Kasumi-1 (cell line): ENCODE measurements at regions not wholly inside any gene's neighbourhood (a gene's known extent, or its start where the extent isn't known, plus 50 kb on each side); places are given as distances from the start of the nearest gene placed in this dataset.
A peak's percentile ranks its signal among the peaks of the same experiment; 100 is the strongest.
"Not testable (repeated sequence)": the region's sequence is repeated elsewhere in the genome, so short reads cannot be mapped to it uniquely, and the experiment has no call there.

ENCODE experiments used
- DNase-seq, 2 experiments: peaks; one replicate each; lab custom pipeline; 2025; lab: John Stamatoyannopoulos, UW

DNA sequence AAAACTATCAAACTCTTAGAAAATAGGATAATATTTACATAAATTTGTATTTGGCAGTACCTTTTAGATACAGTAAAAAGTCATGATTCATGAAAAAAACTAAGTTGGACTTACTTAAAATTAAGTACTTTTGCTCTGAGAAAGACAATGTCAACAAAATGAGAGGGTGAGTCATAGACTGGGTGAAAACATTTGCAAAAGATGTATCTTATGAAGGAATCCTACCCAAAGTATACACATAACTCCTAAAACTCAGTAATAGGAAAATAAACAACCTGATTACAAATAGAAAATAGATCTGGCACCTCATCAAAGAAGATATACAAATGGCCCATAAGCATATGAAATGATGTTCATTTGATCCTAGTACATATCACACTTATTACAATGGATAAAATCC, 1154.6 kb downstream of the JRKL start:
- DNase-seq = no peak

GRCh38 chr11:97548280-97548679, 1158.5 kb downstream of the JRKL start:
- DNase-seq = no peak

- no peak for DNase-seq
Observed at GRCh38 chr11:97557399-97557798, 1167.6 kb downstream of the JRKL start.

- DNase-seq = no peak
Observed at GRCh38 chr11:97567801-97568200, 1178.0 kb downstream of the JRKL start.

DNA sequence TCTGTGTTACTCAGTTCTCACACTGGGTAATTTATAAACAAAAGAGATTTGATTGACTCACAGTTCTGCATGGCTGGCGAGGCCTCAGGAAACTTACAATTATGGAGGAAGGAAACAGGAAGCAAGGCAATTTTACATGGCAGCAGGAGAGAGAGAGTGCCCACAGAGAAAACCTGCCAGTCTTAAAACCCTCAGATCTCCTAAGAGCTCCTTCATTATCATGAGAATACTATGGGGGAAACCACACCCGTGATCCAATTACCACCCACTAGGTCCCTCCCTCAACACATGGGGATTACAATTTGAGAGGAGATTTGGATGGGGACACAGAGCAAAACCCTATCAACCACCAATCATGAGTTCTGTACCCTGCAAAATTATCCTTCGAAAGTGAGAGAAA, 1180.8 kb downstream of the JRKL start:
- no peak for DNase-seq

- not testable (repeated sequence) for DNase-seq
Observed at GRCh38 chr11:97573771-97574170, 1184.0 kb downstream of the JRKL start.

DNA sequence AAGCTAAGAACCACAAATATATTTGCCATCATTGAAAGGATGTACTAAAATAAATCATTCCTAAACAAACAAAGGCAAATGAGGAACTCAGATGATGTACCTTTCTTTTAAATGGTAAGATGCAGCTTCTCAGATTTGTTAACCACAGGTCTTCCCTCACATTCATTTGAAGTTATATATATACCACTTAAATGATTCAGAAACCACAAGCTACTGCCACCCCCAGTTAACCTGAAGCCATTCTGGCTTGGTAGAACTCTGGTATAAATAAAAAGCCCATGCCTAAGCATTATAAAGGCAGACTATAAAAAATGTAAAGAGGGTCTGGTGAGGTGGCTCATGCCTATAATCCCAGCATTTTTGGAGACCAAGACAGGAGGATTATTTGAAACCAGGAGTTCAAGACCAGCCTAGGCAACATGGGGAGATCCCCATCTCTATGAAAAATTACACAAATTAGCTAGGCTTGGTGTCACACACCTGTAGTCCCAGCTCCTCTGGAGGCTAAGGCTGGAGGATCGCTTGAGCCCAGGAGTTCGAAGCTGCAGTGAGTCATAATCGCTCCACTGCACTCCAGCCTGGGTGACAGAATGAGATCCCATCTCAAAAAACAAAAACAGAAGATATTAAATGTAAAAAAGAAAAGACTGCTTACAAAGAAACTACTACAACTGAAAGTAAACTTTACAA, 1185.3 kb downstream of the JRKL start:
- DNase-seq = no peak

GRCh38 chr11:97607291-97608000, 1217.6 kb downstream of the JRKL start:
- peak; percentile 13 to 22 for DNase-seq

DNA sequence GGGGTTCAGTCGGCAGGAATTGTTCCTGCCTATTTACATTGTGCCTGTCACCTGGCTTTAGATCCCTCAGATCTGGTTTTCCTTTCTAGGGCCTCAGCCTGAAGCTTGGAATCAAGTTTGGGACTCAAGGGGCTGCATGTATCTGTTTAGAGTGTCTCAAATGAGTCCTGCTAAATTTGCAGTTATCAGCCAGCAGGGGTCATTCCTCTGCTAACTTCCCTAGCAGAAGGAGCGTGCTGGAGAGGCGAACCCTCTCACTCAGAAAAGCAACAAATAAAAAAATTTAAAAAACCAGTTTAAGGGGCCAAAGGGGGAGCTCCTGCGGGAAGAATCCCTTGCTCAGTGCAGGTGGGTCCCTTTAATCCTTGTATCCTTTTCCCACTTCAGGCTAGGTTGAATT, 1220.2 kb downstream of the JRKL start:
- no peak for DNase-seq

- DNase-seq = no peak
Observed at GRCh38 chr11:97610854-97611253, 1221.0 kb downstream of the JRKL start.

DNA sequence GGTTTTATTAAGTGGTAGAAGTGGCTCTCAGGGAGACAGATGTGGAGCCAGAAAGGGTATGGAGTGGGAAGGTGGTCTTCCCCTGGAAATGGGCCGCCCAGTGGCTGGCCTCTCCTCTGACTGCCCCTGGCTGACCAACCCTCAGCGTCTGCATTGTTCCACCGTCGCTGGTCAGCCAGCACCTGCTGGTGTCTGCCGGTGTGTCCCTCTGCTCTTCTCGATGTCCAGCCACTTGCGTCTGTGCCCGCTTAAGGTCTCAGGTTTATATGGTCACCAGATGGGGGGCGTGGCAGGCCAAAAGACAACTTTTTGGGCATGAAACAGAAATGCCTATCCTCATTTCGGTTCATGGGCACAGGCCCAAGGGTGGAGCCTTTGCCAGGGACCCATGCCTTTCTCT, 1221.5 kb downstream of the JRKL start:
- no peak for DNase-seq

DNA sequence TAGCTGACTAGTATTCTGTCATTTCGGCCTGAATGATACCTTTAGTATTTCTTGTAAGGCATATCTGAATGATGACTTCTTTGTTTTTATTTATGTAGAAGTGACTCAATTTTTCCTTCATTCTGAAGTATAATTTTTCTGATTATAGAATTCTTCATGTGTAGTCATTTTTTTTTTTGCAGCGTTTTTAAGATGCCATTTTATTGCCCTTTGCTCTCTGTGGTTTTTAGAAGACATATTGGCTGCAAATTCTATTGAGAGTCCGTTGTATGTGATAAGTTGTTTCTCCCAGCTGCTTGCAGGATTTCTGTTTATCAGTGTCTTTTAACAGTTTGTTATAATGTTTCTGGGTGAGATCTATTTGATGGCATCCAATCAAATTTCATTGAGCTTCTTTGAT, 1224.8 kb downstream of the JRKL start:
- DNase-seq = no peak

DNA sequence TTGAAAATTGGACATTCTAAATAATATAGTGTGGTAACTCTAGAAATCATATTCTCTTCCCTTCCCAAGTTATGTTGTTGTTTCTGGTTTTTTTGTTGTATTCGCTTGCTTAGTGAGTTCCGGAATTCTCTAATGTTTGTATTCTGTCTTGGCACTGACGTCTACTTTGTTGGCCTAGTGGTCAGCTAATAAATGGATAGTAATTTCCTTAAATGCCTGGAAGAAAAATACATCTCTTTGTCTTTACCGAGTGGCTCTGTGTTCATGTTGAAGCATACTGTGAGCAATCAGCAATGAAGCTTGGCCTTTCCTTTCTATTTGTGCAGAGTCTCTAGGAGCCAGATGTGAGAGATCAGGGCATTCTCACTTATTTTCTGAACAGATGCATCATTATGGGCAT, 1225.7 kb downstream of the JRKL start:
- DNase-seq = no peak

GRCh38 chr11:97617031-97617430, 1227.2 kb downstream of the JRKL start:
- DNase-seq = no peak

- no peak for DNase-seq
Observed at GRCh38 chr11:97620007-97620406, 1230.2 kb downstream of the JRKL start.

- DNase-seq = no peak
Observed at GRCh38 chr11:97621282-97621681, 1231.5 kb downstream of the JRKL start.

GRCh38 chr11:97622795-97623194, 1233.0 kb downstream of the JRKL start:
- DNase-seq = no peak

GRCh38 chr11:97636741-97637140, 1246.9 kb downstream of the JRKL start:
- not testable (repeated sequence) for DNase-seq

- no peak for DNase-seq
Observed at GRCh38 chr11:97637701-97638100, 1247.9 kb downstream of the JRKL start.

- no peak for DNase-seq
Observed at GRCh38 chr11:97638641-97639224, 1248.9 kb downstream of the JRKL start.

DNA sequence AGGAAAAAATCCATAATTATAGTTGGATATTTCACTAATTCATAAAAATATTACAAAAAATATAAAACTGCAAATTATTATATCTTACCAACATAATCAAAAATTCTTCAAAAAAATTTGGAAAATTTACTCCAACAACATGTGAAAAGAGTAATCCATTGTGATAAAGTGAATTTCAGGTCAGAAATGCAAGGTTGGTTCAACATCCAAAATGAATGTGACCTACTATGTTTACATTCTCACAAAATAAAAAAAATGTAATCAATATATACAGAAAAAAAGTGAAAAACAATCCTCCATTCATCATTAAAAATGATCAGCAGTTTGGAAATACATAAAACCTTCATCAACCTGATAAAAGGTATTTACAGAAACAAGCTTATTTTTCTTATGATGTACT, 1252.2 kb downstream of the JRKL start:
- DNase-seq = no peak

DNA sequence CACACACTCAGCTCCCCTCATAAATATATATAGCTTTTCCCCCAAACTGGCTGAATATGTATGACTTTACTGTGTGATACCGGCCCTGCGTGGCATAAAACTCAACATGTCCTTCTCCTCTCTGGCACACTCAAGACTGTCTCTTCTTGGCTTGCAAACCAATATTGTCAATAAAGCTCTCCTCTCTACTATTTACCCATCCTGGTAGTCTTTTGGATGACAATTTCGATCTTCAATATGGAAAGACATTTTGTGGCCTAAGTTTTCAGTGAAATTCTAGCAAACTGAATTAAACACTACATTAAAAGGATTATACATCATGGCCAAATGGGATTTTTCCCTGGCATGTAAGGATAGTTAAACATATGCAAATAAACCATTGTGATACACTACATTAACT, 1255.9 kb downstream of the JRKL start:
- DNase-seq = no peak

DNA sequence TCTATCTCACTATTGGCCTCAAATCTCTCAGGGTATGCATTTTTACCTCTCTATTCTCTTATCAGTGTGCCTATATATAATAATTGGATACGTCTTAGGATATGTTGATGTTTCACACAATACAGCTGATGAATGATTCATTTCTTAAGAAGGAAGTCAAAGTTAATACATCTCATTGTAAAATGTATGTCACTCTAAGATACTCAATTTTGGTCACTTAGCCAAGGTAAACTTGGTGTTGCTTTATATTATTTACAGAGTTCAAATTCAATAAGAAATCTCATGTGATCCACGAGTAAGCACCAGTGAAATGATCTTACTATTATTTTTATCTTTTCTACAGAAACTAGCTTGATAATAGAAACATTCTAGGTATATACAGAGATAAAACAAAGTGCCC, 1266.5 kb downstream of the JRKL start:
- no peak for DNase-seq
